Gastrocnemius medialis (tissue), 4 donors: ENCODE measurements at regions not wholly inside any gene's neighbourhood (a gene's known extent, or its start where the extent isn't known, plus 50 kb on each side); places are given as distances from the start of the nearest gene placed in this dataset.

ENCODE experiments used
- ATAC-seq, 2 donors: fragments of 150-250 bp; one replicate each; pipeline ENCODE4 v1.9.1; 2016
- DNase-seq, 2 donors: peaks; one replicate each; pipeline ENCODE4 v3.0.0-alpha.2; 2019
- H3K27ac ChIP-seq, 4 donors: fragments of 200-600 bp; sonication (generic); 1 replicate in 1 of 4; 2 replicates in 3 of 4; pipeline ENCODE4 v1.5.1; 2016 to 2018; ENCODE audit warnings: mild to moderate bottlenecking in 2 of 4, moderate library complexity in 1 of 4
- H3K27me3 ChIP-seq, 3 donors: fragments of 200-600 bp; sonication (generic) in 2 of 3; 1 replicate in 1 of 3; 2 replicates in 2 of 3; pipeline versions ENCODE4 v1.5.1 to v1.6.0; 2016 to 2019; ENCODE audit warnings: mild to moderate bottlenecking in 1 of 3, moderate library complexity in 1 of 3
- H3K36me3 ChIP-seq, 2 donors: fragments of 200-600 bp; sonication (generic) in 1 of 2; one replicate each; pipeline ENCODE4 v1.5.1; 2017 to 2018
- H3K4me1 ChIP-seq, 2 donors: fragments of 200-600 bp; sonication (generic) in 1 of 2; one replicate each; pipeline ENCODE4 v1.5.1; 2016 to 2017; ENCODE audit warnings: mild to moderate bottlenecking in 2 of 2
- H3K4me3 ChIP-seq, 4 donors: fragments of 200-600 bp; sonication (generic) in 3 of 4; 1 replicate in 1 of 4; 2 replicates in 3 of 4; pipeline ENCODE4 v1.5.1; 2016 to 2019; ENCODE audit warnings: mild to moderate bottlenecking in 2 of 4
- H3K9me3 ChIP-seq, 3 donors: fragments of 200-600 bp; sonication (generic) in 2 of 3; 1 replicate in 1 of 3; 2 replicates in 2 of 3; pipeline ENCODE4 v1.5.1; 2016 to 2019
- POLR2A ChIP-seq, 2 donors: fragments of 450-650 bp; IDR thresholded peaks; one replicate each; pipeline ENCODE4 v1.6.1; 2017; ENCODE audit warnings: antibody characterized with exemption in 2 of 2, mild to moderate bottlenecking in 2 of 2, moderate library complexity in 2 of 2
- in situ Hi-C, 4 donors: fragments of 200-750 bp; cut with MboI; loops; one replicate each; pipeline versions ENCODE4 v1.15.0 to v1.8.0; 2017; ENCODE audit warnings: low sequenced_read_pairs in 4 of 4
- intact Hi-C: fragments of 100-400 bp; cut with DNase I; formaldehyde crosslinking; loops from one replicate; pipeline ENCODE4 v1.15.1; 2023; ENCODE audit warnings: low total_unique reads
- TF ChIP-seq, protein P1 (sequence below), 5 experiments: fragments of 450-650 bp in 3 of 5; fragments of 200-600 bp in 2 of 5; sonication (generic) in 2 of 5; IDR thresholded peaks in 4 of 5; conservative IDR thresholded peaks in 1 of 5; 1 replicate in 4 of 5; 2 replicates in 1 of 5; pipeline ENCODE4 v1.5.1; 2016 to 2019; ENCODE audit warnings: antibody characterized with exemption in 5 of 5, mild to moderate bottlenecking in 3 of 5, moderate library complexity in 3 of 5

DNA sequence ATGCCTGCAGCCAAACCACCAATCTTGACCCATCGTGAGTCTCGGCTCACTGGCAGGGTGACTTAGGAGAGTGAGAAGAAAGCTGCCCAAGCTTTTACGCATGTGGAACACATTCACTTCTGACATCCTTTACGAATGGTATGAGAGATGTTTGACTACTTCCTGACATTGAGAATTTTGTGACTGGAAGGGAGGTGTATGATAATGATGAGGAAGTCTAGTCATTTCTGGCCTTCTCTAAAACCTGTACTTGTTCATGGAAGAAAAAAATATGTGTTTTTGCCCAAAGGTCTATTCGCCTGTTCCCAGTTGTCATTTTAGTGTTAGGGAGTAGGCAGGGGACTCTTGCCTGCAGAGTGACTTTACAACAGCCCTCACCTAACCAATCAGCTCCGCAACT, 227.2 kb upstream of the ATP2B1 start:
- TF ChIP-seq POLR2A (IDR thresholded peaks at IDR 0.05) = no peak
- TF ChIP-seq, protein P1, sequence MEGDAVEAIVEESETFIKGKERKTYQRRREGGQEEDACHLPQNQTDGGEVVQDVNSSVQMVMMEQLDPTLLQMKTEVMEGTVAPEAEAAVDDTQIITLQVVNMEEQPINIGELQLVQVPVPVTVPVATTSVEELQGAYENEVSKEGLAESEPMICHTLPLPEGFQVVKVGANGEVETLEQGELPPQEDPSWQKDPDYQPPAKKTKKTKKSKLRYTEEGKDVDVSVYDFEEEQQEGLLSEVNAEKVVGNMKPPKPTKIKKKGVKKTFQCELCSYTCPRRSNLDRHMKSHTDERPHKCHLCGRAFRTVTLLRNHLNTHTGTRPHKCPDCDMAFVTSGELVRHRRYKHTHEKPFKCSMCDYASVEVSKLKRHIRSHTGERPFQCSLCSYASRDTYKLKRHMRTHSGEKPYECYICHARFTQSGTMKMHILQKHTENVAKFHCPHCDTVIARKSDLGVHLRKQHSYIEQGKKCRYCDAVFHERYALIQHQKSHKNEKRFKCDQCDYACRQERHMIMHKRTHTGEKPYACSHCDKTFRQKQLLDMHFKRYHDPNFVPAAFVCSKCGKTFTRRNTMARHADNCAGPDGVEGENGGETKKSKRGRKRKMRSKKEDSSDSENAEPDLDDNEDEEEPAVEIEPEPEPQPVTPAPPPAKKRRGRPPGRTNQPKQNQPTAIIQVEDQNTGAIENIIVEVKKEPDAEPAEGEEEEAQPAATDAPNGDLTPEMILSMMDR (IDR thresholded peaks at IDR 0.05 in 4 of 5, conservative IDR thresholded peaks at IDR 0.05 in 1 of 5) = no peak
- intact Hi-C loops = no loop called here
- in situ Hi-C loops = no loop called here

DNA sequence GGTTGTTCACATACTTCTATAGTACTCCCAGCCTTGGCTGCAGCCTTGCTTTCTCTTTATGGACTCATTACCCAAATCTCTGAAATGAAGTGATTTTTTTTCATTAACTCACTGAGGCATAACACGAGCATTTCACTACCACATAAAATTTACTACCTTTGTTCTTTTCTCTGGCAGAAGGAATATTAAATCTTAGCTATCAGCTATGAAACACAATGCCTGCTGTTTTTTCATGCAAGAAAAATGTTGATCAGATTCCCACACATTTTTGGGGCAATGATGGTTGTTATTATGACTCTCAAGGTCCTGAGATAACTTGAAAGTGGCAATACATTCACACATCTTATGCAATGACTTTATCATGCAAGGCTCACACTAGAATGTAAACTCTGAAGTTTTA, 225.3 kb upstream of the ATP2B1 start:
- intact Hi-C loops (no loop called here), in situ Hi-C loops (no loop called here)
- Histone ChIP-seq H3K9me3 (no peaks in the 10 kb centered on the region), H3K27ac (no peak overlapping the region), H3K4me3 (no peak overlapping the region), H3K4me1 (no peaks in the 10 kb centered on the region), H3K27me3 (no peaks in the 10 kb centered on the region), H3K36me3 (no peaks in the 10 kb centered on the region)
- DNase-seq (no peak), ATAC-seq (no peak)
- TF ChIP-seq POLR2A (IDR thresholded peaks at IDR 0.05) = no peak
- TF ChIP-seq, protein P1 (IDR thresholded peaks at IDR 0.05 in 4 of 5, conservative IDR thresholded peaks at IDR 0.05 in 1 of 5) = no peak

More for the DNA sequence above, 227.2 kb upstream of the ATP2B1 start:
- Histone ChIP-seq H3K4me3 (no peak overlapping the region), H3K9me3 (no peaks in the 10 kb centered on the region), H3K4me1 (no peaks in the 10 kb centered on the region), H3K27me3 (no peaks in the 10 kb centered on the region), H3K36me3 (no peaks in the 10 kb centered on the region), H3K27ac (no peak overlapping the region)
- ATAC-seq (no peak), DNase-seq (no peak)

DNA sequence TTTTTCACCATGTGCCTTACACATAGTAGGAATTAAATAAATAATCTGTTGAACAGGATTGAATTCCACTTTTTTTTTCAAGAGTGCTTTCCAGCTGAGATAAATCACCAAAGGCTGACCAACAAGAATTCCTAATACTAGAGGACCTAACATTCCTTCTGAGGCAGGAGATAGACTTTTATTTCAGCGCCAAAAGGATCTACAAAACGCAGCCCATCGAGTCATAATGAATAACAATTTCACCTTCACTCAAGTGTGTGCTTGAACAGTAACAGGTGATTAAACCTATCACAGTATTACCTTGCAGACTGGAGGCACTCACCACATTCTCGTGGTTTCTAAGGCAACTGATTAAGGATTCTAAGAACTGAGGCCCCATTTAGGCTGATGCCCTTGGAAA, 224.3 kb upstream of the ATP2B1 start:
- DNase-seq (no peak), ATAC-seq (no peak)
- Histone ChIP-seq H3K4me1 (no peaks in the 10 kb centered on the region), H3K27ac (no peak overlapping the region), H3K36me3 (no peaks in the 10 kb centered on the region), H3K27me3 (no peaks in the 10 kb centered on the region), H3K4me3 (no peak overlapping the region), H3K9me3 (no peaks in the 10 kb centered on the region)
- intact Hi-C loops (no loop called here), in situ Hi-C loops (no loop called here)
- TF ChIP-seq POLR2A (IDR thresholded peaks at IDR 0.05) = no peak
- TF ChIP-seq, protein P1 (IDR thresholded peaks at IDR 0.05 in 4 of 5, conservative IDR thresholded peaks at IDR 0.05 in 1 of 5) = no peak

DNA sequence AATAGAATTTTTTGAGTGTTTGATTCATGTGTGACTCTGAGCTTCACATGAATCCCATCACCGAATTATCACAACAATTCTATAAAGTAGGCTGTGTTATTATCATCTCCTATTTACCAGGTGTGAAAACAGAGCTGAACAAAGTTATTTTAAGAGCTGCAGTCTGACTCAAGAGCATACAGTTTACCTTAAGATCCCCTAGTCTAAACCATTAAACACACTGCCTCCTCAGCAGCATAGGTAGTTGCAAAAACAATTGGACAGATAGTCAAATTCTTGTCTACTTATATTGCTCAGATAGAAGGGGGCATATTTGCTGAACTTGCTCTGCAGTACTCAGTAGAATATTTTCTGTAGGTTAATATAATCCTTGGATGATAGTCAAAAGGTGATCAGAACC, 219.8 kb upstream of the ATP2B1 start:
- H3K4me1 ChIP-seq = no peaks in the 10 kb centered on the region
- H3K9me3 ChIP-seq = no peaks in the 10 kb centered on the region
- no peaks in the 10 kb centered on the region for H3K27me3 ChIP-seq
- H3K4me3 ChIP-seq = no peak overlapping the region
- in situ Hi-C loops (no loop called here), intact Hi-C loops (no loop called here)
- TF ChIP-seq POLR2A (IDR thresholded peaks at IDR 0.05) = no peak
- TF ChIP-seq, protein P1 (IDR thresholded peaks at IDR 0.05 in 4 of 5, conservative IDR thresholded peaks at IDR 0.05 in 1 of 5) = no peak
- H3K27ac ChIP-seq = no peak overlapping the region
- ATAC-seq (no peak), DNase-seq (no peak)
- no peaks in the 10 kb centered on the region for H3K36me3 ChIP-seq

DNA sequence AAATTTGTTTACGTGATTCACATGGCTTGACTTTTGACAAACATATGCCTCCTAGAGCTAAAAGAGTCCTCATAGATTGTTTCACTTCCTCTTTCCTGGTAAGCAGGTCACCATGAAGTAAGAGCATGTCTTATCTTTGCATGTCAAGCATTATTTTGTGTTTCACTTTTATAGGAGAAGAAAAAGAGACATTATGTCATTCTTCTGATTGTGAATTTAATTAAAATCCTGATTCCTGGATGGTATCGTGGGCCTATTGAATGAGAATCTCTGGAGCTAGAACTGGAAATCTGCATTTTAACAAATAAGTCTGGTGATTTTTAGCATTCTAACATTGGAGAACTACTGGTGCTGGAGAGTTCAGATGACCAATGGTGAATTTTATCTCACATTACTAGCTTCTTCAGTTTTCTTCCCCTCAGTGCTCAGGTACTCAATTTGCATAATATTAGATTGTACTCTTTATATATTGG, 218.6 kb upstream of the ATP2B1 start:
- in situ Hi-C loops (no loop called here), intact Hi-C loops (no loop called here)
- DNase-seq = no peak
- TF ChIP-seq, protein P1 (IDR thresholded peaks at IDR 0.05 in 4 of 5, conservative IDR thresholded peaks at IDR 0.05 in 1 of 5) = no peak
- TF ChIP-seq POLR2A (IDR thresholded peaks at IDR 0.05) = no peak
- ATAC-seq = no peak
- no peaks in the 10 kb centered on the region for H3K4me1 ChIP-seq
- no peaks in the 10 kb centered on the region for H3K36me3 ChIP-seq
- no peaks in the 10 kb centered on the region for H3K9me3 ChIP-seq
- no peaks in the 10 kb centered on the region for H3K27me3 ChIP-seq
- H3K4me3 ChIP-seq = no peak overlapping the region
- no peak overlapping the region for H3K27ac ChIP-seq
